Hypothalamus (tissue), 51 donors: ENCODE measurements at regions not wholly inside any gene's neighbourhood (a gene's known extent, or its start where the extent isn't known, plus 50 kb on each side); places are given as distances from the start of the nearest gene placed in this dataset.
A peak's percentile ranks its signal among the peaks of the same experiment; 100 is the strongest.
"Not testable (repeated sequence)": the region's sequence is repeated elsewhere in the genome, so short reads cannot be mapped to it uniquely, and the experiment has no call there.

Experiments used
- DNase-seq, 51 donors: peaks; one replicate each; lab custom pipeline; 2025; lab: John Stamatoyannopoulos, UW

DNA sequence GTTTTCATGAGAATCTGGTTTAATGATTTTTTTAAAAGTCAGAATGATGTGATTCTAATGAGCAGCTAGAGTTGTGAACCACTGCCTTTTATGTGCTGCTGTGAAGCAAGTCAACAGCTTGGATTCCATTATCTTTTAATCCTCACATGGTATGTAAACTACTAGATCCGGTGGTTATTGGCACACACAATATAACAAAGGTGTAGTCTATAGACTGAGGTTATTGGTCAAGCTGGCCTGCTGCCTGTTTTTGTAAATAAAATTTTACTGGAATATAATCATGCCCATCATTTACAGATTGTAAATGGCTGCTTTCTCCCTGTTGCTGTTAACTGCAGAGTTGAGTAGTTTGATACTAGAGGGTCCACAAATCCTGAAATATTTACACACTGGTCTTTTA, 103.1 kb downstream of the OTOL1 start:
- DNase-seq = no peak

GRCh38 chr3:161600173-161600572, 103.6 kb downstream of the OTOL1 start:
- no peak for DNase-seq

- DNase-seq = no peak
Observed at GRCh38 chr3:161602475-161602874, 105.9 kb downstream of the OTOL1 start.

GRCh38 chr3:161602918-161603317, 106.3 kb downstream of the OTOL1 start:
- DNase-seq = no peak

- no peak for DNase-seq
Observed at GRCh38 chr3:161607056-161607455, 110.4 kb downstream of the OTOL1 start.

DNA sequence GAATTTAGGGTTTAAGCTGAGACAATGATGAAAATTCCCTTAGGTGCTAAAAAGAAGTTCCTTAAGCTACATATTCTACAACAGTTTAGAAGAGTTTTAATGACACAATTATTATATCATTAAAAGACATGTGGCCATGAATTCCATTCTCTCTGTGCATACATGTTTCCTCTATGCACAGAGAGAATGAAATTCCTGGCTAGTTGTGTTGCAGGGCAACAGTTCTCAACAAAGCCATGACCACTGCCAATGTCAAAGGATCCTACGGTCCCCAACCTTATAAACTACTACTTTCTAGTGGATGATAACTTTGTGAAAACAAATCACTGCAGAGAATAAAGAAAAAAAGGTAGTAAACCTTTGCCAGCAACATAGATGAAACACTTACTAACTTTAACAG, 122.7 kb downstream of the OTOL1 start:
- DNase-seq = no peak

GRCh38 chr3:161630794-161631193, 134.2 kb downstream of the OTOL1 start:
- no peak for DNase-seq

- DNase-seq = no peak
Observed at GRCh38 chr3:161631536-161631935, 134.9 kb downstream of the OTOL1 start.

DNA sequence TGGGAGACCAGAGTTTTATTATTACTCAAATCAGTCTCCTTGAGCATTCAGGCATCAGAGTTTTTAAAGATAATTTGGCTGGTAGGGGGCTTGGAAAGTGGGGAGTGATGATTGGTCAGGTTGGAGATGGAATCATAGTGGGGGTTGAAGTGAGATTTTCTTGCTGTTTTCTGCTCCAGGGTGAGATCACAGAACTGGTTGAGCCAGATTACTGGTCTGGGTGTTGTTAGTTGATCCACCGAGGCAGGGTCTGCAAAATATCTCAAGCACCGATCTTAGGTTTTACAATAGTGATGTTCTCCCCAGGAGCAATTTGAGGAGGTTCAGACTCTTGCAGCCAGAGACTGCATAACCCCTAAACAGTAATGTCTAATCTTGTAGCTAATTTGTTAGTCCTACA, 141.0 kb downstream of the OTOL1 start:
- no peak for DNase-seq

DNA sequence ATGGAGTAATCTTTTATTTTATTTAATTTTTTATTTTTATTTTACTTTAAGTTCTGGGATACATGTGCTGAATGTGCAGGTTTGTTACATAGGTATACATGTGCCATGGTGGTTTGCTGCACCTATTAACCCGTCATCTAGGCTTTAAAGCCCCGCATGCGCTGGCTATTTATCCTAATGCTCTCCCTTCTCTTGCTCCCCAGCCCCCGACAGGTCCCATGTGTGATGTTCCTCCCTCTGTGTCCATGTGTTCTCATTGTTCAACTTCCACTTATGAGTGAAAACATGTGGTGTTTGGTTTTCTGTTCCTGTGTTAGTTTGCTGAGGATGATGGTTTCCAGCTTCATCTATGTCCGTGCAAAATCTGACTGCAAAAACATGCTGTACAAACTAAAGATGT, 142.5 kb downstream of the OTOL1 start:
- not testable (repeated sequence) for DNase-seq

- DNase-seq = no peak
Observed at GRCh38 chr3:161640181-161640580, 143.6 kb downstream of the OTOL1 start.

- DNase-seq = no peak
Observed at GRCh38 chr3:161641287-161641686, 144.7 kb downstream of the OTOL1 start.

DNA sequence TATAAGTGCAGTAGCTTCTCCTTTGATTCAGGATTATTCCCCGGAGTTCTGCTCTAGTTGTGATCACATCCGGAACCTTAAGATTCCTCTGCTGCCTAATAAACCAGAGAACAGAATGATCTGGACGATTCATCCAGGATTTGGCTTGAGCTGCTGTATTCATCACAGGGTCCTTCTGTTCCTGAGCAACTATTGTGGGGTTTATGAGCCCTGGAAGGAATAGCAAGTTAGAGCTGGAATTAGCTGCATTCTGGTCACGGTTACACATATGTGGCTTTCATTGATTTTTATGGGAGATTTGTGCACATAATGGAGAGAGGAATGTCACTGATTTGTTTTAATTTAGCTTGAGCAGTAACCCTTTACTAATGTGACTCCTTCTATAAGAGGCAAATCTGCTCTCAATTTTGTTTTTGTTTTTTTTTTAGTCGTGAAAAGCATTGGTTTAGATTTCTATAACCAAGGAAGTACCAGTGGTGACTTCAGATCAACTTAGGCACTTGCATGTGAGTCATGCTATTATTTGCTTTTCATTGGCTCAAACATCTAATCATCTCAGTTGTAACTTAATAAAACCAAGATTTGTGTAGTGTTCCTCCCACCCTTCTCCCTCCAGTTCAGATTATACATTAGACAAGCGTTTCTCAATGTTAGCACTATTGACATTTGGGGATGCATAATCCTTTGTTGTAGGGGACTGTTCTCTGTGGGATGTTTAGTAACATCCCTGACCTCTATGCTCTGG, 148.5 kb downstream of the OTOL1 start:
- DNase-seq = peak in 13 of 51 donors; percentile 1 to 36 (median 6)

DNA sequence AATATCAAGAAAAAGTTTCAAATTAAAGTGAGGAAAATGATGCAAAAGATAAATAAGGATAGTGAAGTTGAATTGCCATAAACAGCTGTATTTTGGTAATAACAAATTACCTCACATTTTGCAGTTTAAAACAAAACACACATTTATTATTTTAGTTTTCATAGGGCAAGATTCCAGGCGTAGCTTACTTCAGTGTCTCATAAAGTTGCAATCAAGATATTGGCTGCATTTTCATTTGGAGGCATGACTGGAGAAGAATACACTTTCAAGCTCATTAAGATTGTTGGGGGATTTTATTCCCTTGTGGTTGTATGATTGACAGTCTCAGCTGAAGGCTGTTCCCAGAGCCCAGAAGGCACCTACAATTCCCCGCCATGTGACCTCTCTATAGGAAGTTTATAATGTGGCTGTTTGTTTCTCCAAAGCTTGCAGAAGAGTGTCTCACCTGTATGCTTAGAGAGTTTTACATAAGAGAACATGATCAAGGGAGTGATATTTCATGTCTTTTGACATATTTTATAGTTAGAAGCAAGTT, 151.4 kb downstream of the OTOL1 start:
- DNase-seq = no peak

GRCh38 chr3:161649900-161650484, 153.4 kb downstream of the OTOL1 start:
- no peak for DNase-seq

GRCh38 chr3:161657786-161658185, 161.2 kb downstream of the OTOL1 start:
- no peak for DNase-seq

DNA sequence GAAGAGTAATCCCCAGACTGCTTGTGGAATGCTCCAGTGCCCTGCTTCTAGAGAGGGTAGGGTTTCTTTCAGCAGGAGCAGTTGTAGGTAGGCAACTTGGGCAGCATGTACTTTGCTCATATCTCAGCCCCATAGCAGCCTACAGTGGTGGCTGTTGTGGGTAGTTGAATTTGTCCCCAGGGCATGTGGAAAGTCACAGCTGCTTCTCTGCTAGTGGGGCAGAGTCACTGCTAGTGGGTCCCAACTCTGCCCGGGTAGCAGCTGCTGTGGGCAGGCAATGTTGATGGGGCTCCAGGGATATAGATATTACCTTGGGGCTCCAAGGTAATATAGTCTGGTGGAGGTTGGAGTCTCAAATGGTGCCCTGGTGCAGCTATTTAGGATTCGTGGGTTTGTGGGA, 174.5 kb downstream of the OTOL1 start:
- no peak for DNase-seq

- no peak for DNase-seq
Observed at GRCh38 chr3:161672478-161672877, 175.9 kb downstream of the OTOL1 start.

- DNase-seq = no peak
Observed at GRCh38 chr3:161673866-161674265, 177.3 kb downstream of the OTOL1 start.

- no peak for DNase-seq
Observed at GRCh38 chr3:161674402-161674801, 177.8 kb downstream of the OTOL1 start.

- DNase-seq = not testable (repeated sequence)
Observed at GRCh38 chr3:161681831-161682230, 185.2 kb downstream of the OTOL1 start.

DNA sequence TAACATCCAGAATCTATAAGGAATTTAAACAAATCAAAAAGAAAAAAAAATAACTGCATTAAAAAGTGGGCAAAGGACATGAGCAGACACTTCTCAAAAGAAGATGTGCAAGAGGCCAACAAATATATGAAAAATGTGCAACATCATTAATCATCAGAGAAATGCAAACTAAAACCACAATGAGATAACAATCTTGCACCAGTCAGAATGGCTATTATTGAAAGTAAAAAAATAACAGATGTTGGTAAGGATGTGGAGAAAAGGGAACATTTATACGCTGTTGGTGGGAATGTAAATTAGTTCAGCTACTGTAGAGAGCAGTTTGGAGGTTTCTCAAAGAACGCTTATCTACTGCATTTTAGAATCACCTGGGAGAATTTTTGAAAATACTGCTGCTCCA, 186.1 kb downstream of the OTOL1 start:
- DNase-seq = no peak
